Amygdala (tissue), 56 donors: ENCODE measurements at regions not wholly inside any gene's neighbourhood (a gene's known extent, or its start where the extent isn't known, plus 50 kb on each side); places are given as distances from the start of the nearest gene placed in this dataset.

Experiments used
- DNase-seq, 56 donors: peaks; one replicate each; lab custom pipeline; 2025; lab: John Stamatoyannopoulos, UW

DNA sequence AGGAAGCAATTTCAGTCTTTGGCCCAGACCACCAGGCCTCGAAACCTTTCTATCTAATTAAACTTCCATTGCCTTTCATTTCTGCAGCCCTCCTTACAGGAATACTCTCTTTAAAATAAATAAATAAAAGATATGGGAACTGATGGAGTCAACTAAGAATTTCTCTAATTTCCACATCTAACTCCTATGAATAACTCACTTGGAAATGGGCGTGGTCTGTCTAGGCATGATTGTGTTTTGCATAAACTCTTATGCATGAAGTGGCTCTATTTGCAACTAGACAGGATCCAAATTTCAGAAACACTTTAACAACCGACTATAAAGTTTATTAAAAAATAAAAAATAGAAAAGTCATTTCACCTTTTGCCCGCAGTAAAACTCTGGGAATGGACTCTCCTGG lies 199.5 kb downstream of the ADSS2 start:
- no peak for DNase-seq

DNA sequence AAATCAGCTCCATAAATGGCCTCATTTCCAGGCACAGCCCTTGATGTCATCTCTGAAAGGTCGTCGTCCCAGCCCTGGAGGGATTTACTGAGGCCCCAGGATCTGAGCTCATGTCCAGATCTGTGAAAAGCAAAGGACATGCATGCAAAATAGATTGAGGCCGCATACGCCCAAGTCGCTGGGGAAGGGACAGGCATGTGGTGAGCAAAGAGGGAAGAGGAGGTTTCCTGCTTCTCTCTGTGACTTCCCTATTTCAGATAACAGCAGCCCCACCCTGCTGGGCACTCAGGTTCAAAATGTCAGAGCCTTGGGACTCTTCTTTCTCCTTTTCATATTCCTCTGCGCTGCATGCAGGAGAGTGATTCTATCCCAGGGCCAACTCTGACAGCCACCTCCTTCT lies 197.2 kb downstream of the ADSS2 start:
- DNase-seq: peak in 5 of 56 donors; percentile 5 to 41 (median 16)

DNA sequence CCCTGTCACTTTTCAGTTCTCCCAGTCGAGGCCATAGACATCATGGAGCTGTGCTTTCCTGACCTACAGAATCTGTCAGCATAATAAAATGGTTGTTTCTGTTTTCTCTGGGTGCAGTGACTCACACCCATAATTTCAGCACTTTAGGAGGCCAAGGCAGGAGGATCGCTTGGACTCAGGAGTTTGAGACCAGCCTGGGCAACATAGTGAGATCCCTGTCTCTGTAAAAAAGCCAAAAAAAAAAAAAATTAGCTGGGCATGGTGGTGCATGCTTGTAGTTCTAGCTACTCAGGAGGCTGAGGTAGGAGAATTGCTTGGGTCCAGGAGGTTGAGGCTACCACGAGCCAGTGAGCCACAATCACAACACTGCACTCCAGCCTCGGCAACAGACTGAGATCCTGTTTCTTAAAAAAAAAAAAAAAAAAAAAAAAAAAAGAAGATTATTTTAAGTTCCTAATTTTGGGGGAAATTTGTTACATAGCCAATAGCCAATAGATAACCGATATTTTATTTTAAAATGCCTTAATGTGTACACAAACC lies 196.2 kb downstream of the ADSS2 start:
- DNase-seq: no peak

DNA sequence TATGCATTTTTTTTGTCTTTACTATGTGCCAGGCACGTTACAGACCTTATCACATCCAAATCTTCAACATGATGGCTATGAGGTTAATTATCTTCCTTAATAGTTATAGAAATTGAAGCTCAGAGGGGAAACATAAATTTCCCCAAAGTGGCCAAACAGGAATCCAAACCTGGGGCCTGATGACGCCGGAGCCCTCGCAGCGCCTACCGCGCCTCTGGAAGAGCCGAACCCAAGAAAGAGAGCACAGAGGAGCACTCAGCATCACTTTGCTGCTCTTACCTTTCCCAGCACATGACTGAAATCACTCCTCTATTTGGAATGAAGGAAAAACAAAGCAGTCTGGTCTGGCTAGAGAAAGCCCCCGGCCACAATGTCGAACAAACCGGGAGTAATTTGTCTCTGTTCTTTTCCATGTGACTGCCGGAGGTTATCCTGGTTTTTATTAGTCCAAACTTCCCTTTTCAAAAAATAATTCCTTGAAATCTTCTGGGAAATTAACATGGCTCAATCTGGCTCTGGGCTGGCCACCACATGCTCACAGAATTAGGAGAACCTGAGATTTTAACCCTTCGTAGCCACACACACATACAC lies 195.5 kb downstream of the ADSS2 start:
- DNase-seq: no peak

DNA sequence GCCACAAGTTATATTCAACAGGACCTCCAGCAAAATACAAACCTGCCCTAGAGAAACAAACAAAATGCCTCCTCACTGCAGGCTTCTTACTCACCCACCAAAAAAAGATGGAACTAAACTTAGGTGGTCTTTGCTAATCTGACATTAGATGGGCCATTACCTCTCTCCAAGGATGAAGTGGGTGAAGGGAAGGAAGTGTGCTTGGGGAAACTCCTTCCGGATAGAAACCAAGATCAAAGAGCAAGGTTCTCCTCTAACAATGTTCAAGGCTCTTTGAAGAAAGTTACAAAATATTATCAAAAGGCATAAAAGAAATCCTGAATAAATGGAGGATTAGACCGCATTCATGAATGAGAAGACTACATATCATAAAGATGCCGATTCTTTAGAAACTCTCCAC lies 187.5 kb downstream of the ADSS2 start:
- DNase-seq: no peak

DNA sequence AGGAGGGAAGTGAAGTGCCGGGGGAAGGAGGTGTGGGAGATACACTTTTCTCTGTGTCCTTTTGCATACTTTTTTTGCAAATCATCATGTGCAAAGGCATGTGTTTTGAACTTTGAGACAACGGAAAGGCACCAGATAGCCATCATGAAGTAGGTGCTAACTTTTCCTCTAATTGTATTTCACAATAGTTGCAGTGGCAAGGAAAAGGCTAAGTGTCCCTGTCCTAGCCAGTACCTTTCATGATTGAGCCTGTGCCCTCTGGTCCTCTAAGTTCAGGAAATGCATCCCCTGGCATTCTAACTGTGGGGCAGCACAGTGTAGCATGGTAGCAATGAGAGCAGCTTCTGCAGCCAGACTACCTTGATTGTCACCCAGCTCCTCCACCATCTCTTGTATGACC lies 186.2 kb downstream of the ADSS2 start:
- no peak for DNase-seq

DNA sequence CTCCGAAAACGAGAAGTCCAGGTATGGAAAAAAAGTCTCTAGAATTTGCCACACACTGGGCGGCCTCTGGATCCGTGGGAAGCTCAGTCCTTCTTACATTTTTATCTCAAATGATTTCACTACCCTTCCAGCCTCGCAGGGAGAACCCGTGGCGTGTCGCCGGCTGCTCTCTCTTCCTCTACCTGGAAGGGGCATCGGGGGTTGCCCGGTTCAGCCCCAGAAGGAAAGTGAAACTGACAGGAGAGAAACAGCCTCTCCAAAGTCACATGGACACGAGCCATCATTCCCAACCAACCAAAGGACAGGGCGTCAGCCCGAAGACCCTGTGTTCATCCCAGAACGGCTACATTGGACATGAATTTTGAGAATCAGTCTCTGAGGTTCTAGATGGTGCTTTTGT lies 182.5 kb downstream of the ADSS2 start:
- no peak for DNase-seq

DNA sequence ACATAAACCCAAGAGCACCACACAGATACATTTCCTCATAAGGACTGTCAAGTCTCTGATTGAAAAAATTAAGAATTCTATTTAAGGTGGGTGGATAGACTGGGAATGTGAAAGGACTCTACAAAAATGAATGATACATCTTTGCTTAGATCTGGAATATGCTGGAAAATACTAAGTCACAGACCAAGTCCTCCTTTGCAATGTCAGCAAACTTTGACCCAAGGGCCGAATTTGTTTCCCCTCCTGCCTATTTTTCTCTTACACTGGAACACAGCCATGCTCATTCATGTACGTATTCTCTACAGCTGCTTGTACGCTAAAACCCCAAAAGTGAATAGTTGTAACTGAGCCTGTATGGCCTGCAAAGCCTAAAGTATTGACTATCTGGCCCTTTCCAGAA lies 180.7 kb downstream of the ADSS2 start:
- DNase-seq: no peak

DNA sequence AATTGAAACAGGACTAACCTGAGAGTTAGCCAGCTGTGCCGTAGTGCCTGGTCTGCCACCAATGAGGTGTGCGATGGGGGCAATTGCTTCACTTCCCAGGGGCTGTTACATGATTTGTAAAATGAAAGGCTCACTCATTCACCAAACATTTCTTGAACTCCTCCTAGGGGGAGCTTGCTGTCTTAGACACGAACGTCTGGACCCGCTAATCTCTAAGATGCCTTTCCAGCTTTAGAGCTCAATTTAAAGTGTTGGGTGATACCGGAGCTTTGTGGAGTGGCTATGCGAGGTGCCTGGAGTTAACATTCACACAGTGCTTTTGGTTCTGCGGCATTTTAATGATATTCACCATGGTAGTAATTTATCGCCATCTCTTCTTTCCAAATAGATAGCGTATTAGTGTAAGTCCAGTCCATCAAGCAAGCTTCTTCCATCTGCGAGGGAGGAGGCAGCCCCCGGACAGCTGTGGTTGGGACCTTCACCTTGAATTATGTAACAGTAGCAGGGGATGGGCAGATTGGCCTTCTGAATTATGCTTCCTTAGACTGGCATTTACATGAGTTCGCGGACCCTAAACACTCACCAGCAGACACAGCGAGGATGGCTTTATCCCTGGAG lies 179.9 kb downstream of the ADSS2 start:
- no peak for DNase-seq

DNA sequence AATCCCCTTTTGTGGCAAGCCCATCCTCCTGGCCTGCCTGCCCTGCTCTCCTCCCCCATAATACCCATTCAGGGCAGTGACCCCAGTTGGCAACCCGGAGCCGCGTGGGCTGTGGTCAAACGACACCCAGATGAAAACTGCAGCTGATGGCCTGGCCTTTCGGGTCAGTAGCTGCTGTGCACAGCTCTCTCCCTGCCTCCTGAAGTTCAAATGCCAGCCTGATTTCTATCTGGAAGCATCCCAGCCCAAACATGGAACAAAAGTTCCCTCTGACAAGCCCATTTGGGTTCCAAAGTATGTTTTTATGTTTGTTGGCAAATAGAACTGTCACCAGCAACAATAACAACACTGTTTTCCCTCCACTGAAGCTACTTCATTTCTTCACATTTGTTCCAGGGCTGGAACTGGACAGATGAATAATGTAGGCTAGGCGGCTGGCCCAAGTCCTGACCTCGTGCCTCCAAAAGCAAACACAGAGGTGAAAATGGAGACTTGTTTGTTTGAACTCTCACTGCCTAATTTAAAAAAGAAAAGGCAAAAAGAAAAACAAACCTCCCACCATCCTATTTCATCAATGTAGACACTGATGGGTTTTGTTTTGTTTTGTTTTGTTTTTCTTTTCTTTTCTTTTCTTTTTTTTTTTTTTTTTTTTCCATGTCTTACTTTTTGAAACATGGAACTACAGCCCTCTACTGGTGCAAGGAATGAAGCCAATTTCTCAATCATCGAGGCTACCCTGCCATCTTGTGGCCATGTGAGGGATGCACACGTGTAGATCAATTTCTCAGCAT lies 179.0 kb downstream of the ADSS2 start:
- peak in 52 of 56 donors; percentile 9 to 87 (median 55) for DNase-seq

DNA sequence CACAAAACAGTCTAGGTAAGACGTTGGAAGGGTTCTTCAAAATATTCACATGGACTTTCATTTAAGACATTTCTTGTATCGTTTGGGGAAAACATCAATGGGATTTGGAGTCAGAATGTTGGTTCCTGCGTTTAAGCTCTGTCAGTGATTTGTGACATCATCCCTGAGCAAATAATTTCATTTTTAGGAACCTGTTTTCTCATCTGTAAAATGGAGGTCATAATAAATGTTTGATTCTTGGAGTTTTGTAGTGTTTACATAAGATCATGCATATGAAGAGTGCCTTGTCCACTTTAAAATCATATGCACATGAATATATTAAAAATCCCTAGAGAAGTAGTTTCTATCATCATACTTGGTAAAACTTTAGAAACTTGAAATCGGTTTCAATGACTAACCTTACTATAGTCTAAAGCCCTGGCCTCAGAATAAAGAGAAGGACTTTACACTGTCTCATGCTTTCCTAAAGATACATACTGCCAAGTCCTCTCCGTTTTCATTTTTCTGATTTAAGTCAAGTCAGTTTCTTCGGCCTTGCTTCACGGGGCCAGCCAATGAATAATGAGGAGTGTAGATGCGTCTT lies 178.4 kb downstream of the ADSS2 start:
- DNase-seq: peak in 1 of 56 donors; percentile 47

DNA sequence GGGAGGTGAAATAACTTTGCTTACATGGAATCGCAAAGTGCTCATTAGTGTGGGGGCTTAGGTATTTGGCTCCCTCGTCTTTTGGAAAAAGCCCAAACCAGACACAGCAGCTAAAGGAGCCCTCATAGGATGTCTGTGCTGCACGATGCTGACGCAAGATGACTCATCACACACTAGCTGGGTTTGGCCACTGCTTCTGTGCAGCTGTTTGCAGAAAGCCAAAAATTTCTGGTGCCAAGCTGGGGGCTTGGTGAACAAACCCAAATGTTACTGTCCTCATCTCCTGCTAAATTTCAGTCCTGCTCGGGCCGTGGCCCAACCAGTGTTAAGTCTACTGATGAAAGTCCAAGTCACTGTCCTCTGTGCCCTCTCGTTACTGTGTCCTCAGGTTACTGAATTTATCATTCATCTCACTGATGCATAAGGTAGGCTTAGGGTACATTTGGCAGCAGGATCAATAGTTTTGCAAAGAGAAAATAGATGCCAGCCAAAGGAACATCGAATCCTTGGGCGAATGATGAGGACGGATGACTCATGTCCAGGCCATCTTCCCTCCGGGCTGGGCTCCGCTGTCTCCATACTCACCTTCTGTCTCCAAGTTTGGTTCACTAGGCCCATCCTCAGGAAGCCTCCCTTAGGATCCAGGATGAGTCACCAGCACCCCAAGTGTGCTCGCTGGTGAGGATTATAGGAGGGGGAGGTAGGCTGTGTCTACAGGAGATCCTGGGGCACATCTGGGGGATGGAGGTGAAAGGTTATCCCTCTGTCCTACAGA lies 177.7 kb downstream of the ADSS2 start:
- DNase-seq: peak in 29 of 56 donors; percentile 5 to 61 (median 15)

DNA sequence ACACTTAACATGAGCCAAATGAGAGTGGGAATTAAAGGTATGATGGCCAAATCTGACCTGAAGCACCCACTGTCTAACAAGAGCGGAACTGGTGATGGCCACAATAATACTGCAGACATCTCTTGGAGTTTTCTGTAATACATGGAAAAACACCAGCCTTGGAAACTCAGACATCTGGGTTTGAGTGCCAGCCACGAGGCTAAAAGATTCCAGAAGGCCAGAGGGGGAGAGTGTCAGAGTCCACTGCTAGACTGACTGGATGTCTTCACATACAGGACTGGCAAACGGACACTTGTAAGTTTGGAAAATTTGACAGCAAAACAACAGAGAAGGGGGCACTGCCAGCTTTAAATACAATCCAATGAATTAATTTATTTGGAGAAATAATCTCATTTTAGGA lies 175.1 kb downstream of the ADSS2 start:
- no peak for DNase-seq

DNA sequence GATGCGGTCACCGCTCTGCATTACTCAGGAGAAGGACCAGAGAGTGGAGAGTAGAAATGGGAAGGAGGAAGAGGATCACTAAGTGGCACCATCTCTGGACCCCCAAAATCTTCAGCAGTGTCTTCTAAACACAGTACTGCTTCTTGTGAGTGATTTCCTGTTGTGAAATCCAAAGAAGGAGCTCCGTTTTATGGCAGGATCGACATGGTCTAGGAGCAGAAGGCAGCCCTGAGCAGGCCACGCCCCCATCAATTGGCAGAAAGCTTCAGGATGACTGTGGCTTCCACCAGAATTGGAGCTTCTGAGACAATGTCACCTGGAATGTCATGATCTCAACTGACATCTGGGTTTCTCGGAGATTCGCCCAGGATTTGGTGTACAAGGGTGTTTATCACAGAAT lies 171.5 kb downstream of the ADSS2 start:
- no peak for DNase-seq

DNA sequence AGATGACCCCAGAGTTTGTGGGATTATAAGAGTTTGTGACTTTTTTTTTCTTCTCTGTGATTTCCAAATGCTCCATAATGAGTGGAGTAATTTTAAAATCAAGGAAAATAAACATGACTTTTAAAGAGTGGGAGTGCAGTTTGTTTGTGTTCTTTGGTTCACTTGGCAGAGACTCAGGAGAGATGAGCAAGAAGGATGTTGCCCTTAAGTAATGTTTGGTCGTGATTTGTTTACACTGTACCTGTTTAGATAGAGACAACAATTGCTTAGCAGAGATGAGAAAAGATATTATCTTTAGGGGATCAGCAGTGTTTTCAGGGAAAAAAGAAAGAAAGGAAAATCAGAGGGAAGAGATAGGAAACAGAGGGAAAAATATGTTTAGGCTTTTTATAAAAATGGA lies 170.8 kb downstream of the ADSS2 start:
- DNase-seq: no peak

DNA sequence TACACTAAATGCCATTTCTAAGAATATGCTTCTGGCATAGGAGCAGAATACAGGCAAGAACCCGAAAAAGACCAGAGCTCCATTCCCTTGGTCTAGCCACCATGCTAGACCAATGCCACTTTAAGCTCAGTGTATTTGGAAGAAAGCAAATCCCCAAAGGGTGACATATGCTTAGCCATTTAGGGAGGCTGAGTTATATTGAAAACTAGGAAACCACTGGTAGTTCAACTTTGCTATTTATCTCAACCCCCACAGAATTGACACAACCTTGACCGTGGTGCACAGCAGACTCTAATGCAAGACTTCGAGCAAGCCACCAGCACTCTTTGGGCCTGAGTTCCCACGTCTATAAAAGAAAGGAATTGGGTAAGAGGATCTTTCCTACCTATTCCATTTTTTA lies 167.9 kb downstream of the ADSS2 start:
- DNase-seq: no peak

DNA sequence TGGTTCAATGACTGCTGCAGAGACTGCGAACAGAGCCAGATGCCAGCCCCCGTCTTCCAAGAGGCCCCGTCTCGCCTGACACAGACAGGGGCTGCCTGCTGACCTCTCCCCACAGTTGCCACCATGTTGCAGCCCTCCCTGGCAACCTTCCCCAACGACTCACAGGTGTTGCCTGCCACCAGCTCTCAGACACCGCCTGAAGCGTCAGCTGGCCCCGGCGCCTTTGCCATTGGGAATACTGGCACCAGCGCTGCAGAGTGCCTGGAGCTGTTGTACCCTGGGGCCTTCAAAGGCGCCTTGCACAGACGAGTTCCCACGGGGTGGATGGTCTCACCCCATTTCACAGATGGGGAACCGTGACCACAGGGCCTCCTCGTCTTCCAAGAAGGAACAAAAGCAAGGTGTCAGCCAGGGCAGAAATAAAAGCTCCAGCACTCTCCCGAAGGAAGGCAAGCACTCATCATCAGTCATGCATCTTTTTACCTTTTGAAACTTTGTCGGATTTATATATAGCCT lies 167.0 kb downstream of the ADSS2 start:
- no peak for DNase-seq

DNA sequence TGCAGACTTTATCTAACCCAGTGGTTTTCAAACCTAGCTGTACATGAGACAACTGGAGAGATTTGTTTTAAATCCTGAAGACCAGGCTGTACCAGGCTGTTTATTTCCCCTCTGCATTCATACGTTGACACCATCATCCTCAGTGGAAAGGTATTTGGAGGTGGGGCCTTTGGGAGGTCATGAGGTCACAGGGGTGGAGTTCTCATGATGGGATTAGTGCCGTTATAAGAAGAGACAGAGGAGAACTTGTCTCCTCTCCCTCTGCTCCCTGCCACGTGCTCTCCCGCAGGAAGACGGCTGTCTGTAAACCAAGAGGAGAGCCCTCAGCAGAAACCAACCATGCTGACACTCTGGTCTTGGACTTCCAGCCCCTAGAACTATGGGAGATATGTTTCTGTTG lies 165.4 kb downstream of the ADSS2 start:
- DNase-seq: no peak

DNA sequence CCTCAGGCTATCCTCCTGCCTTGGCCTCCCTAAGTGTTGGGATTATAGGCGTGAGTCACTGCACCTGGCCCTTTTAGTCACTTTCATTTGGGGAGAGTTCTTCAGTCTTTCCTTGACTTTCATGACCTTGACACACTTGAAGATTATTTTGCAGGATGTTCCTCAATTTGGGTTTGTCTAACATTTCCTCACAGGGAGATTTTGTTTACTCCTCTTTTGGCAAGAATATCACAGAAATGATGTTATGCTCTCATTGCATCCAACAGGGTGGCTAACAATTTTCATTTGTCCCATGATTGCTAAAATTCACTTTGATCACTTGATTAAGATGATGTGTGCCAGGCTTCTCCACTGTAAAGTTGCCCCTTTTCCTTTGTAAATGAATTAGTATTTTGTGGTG lies 164.0 kb downstream of the ADSS2 start:
- DNase-seq: no peak

DNA sequence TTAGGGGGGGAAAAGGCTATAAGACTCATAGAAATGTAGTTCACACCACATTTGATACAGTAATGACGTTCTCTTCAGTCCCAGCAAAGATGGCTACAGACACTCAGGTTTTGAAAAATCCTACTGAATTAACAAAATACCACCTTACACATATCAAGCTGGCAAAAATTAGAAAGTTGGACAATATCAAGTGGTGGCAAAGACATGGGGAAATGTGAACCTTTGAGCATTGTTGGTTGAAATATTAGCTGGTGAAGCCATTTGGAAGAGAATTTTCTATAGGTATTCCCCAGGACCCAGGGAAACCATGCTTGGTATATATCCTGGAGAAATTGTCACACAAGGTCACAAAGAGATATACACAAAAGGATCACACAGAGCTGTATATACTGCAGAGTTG lies 163.0 kb downstream of the ADSS2 start:
- DNase-seq: no peak
